ENCODE measurements at regions not wholly inside any gene's neighbourhood (a gene's known extent, or its start where the extent isn't known, plus 50 kb on each side); places are given as distances from the start of the nearest gene placed in this dataset.

DNA sequence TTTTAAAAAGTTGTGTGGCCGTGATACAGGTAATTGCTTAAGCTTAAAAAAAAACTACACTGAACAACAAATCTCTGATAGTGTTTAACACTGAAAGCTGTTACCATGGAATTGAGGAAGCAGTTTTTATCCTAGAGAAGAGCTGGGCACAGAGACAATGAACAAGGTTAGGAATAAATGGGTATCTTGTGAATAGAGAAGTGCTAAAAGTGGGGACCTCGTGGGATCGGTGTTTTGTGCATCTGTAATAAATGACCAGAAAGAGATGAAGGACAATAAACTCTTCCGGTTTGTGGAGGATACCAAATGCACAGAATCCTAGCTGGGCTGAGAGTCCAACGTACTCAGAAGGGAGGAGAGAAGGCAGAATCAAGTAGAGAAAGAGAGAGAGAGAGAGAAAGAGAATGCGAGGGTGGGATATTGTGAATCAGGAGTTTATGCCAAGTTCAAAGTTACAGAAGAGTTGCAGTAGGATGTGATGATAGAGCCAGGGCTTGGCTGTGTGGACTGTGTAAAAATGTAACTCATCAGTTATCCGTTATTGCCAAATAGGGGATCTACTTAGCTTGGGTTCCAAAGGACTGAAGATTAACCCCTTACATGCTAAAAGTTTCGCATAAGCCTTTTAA is 148.9 kb downstream of the IL20RB start:
- TF ChIP-seq, protein P1, sequence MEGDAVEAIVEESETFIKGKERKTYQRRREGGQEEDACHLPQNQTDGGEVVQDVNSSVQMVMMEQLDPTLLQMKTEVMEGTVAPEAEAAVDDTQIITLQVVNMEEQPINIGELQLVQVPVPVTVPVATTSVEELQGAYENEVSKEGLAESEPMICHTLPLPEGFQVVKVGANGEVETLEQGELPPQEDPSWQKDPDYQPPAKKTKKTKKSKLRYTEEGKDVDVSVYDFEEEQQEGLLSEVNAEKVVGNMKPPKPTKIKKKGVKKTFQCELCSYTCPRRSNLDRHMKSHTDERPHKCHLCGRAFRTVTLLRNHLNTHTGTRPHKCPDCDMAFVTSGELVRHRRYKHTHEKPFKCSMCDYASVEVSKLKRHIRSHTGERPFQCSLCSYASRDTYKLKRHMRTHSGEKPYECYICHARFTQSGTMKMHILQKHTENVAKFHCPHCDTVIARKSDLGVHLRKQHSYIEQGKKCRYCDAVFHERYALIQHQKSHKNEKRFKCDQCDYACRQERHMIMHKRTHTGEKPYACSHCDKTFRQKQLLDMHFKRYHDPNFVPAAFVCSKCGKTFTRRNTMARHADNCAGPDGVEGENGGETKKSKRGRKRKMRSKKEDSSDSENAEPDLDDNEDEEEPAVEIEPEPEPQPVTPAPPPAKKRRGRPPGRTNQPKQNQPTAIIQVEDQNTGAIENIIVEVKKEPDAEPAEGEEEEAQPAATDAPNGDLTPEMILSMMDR (IDR thresholded peaks at IDR 0.05; ENCODE audit: low read length) = no peak
- no peak for TF ChIP-seq EZH2 (IDR thresholded peaks at IDR 0.05; ENCODE audit: borderline replicate concordance, low read length)
- no peaks in the 10 kb centered on the region for H3K4me1 ChIP-seq (ENCODE audit: insufficient read depth, low read length, severe bottlenecking)
- H4K20me1 ChIP-seq (ENCODE audit: insufficient read depth, low read length) = no peaks in the 10 kb centered on the region
- H3K4me3 ChIP-seq (ENCODE audit: low read depth, low read length, poor library complexity, severe bottlenecking) = no peak overlapping the region
- no peak overlapping the region for H3K9ac ChIP-seq (ENCODE audit: low read length)
- H3K4me2 ChIP-seq (ENCODE audit: low read length) = no peak overlapping the region
- no peaks in the 10 kb centered on the region for H3K27me3 ChIP-seq (ENCODE audit: insufficient read depth, low read length)
- H3F3A ChIP-seq (ENCODE audit: insufficient read depth, low read length) = no peaks in the 10 kb centered on the region
- H3K9me3 ChIP-seq (ENCODE audit: low read length) = no peaks in the 10 kb centered on the region
- H3K27ac ChIP-seq (ENCODE audit: low read depth, low read length, poor library complexity, severe bottlenecking) = no peak overlapping the region
- no peaks in the 10 kb centered on the region for H3K36me3 ChIP-seq (ENCODE audit: insufficient read depth, low read length)
- H3K9me2 ChIP-seq (ENCODE audit: low read depth, low read length) = no peaks in the 10 kb centered on the region
- H2AFZ ChIP-seq (ENCODE audit: low read length) = no peak overlapping the region
- H3K79me2 ChIP-seq (ENCODE audit: insufficient read depth, low read length) = no peaks in the 10 kb centered on the region

- no peaks in the 10 kb centered on the region for H3K79me2 ChIP-seq (ENCODE audit: insufficient read depth, low read length)
- no peak overlapping the region for H2AFZ ChIP-seq (ENCODE audit: low read length)
- TF ChIP-seq, protein P1 (IDR thresholded peaks at IDR 0.05; ENCODE audit: low read length) = no peak
- no peak for TF ChIP-seq EZH2 (IDR thresholded peaks at IDR 0.05; ENCODE audit: borderline replicate concordance, low read length)
- H3K4me3 ChIP-seq (ENCODE audit: low read depth, low read length, poor library complexity, severe bottlenecking) = no peak overlapping the region
- no peak overlapping the region for H3K9ac ChIP-seq (ENCODE audit: low read length)
- H3K27me3 ChIP-seq (ENCODE audit: insufficient read depth, low read length) = no peaks in the 10 kb centered on the region
- H3K36me3 ChIP-seq (ENCODE audit: insufficient read depth, low read length) = no peaks in the 10 kb centered on the region
- no peaks in the 10 kb centered on the region for H3K9me3 ChIP-seq (ENCODE audit: low read length)
- H3K9me2 ChIP-seq (ENCODE audit: low read depth, low read length) = no peaks in the 10 kb centered on the region
- no peak overlapping the region for H3K4me2 ChIP-seq (ENCODE audit: low read length)
- H3F3A ChIP-seq (ENCODE audit: insufficient read depth, low read length) = no peaks in the 10 kb centered on the region
- H3K4me1 ChIP-seq (ENCODE audit: insufficient read depth, low read length, severe bottlenecking) = no peaks in the 10 kb centered on the region
- H4K20me1 ChIP-seq (ENCODE audit: insufficient read depth, low read length) = no peaks in the 10 kb centered on the region
- no peak overlapping the region for H3K27ac ChIP-seq (ENCODE audit: low read depth, low read length, poor library complexity, severe bottlenecking)
Measured at GRCh38 chr3:137108699-137109440, 151.1 kb downstream of the IL20RB start.

GRCh38 chr3:137110392-137110996 is 152.7 kb downstream of the IL20RB start:
- H3K4me3 ChIP-seq (ENCODE audit: low read depth, low read length, poor library complexity, severe bottlenecking) = no peak overlapping the region
- H3K27ac ChIP-seq (ENCODE audit: low read depth, low read length, poor library complexity, severe bottlenecking) = no peak overlapping the region
- H3K9ac ChIP-seq (ENCODE audit: low read length) = no peak overlapping the region
- no peaks in the 10 kb centered on the region for H3K4me1 ChIP-seq (ENCODE audit: insufficient read depth, low read length, severe bottlenecking)
- no peaks in the 10 kb centered on the region for H3K9me2 ChIP-seq (ENCODE audit: low read depth, low read length)
- H4K20me1 ChIP-seq (ENCODE audit: insufficient read depth, low read length) = no peaks in the 10 kb centered on the region
- no peaks in the 10 kb centered on the region for H3K79me2 ChIP-seq (ENCODE audit: insufficient read depth, low read length)
- no peaks in the 10 kb centered on the region for H3K9me3 ChIP-seq (ENCODE audit: low read length)
- H2AFZ ChIP-seq (ENCODE audit: low read length) = no peak overlapping the region
- TF ChIP-seq, protein P1 (IDR thresholded peaks at IDR 0.05; ENCODE audit: low read length) = peak; percentile 69
- no peak for TF ChIP-seq EZH2 (IDR thresholded peaks at IDR 0.05; ENCODE audit: borderline replicate concordance, low read length)
- no peak overlapping the region for H3K4me2 ChIP-seq (ENCODE audit: low read length)
- H3F3A ChIP-seq (ENCODE audit: insufficient read depth, low read length) = no peaks in the 10 kb centered on the region
- no peaks in the 10 kb centered on the region for H3K27me3 ChIP-seq (ENCODE audit: insufficient read depth, low read length)
- H3K36me3 ChIP-seq (ENCODE audit: insufficient read depth, low read length) = no peaks in the 10 kb centered on the region

All from OCI-LY1 (cell line).